GM23248 (cell line): ENCODE measurements at regions not wholly inside any gene's neighbourhood (a gene's known extent, or its start where the extent isn't known, plus 50 kb on each side); places are given as distances from the start of the nearest gene placed in this dataset.

Experiments used
- DNase-seq: peaks from one replicate; pipeline ENCODE4 v3.0.0-alpha.2; 2015
- H2AFZ ChIP-seq: fragments of 200-600 bp; sonication (generic); 2 replicates; pipeline ENCODE4 v1.6.1; 2016; ENCODE audit warnings: antibody characterized with exemption
- H3F3A ChIP-seq: fragments of 200-600 bp; sonication (generic); 2 replicates; pipeline ENCODE4 v1.6.1; 2016; ENCODE audit warnings: mild to moderate bottlenecking, antibody characterized with exemption, mixed run types; ENCODE audit not compliant: insufficient read depth
- H3K27ac ChIP-seq: fragments of 200-600 bp; sonication (generic); 2 replicates; pipeline ENCODE4 v1.5.1; 2016; ENCODE audit warnings: mild to moderate bottlenecking
- H3K27me3 ChIP-seq: fragments of 200-600 bp; sonication (generic); replicated peaks from 2 replicates; pipeline ENCODE4 v1.6.1; 2016; ENCODE audit warnings: mild to moderate bottlenecking; ENCODE audit not compliant: insufficient read depth
- H3K36me3 ChIP-seq: fragments of 200-600 bp; sonication (generic); 2 replicates; pipeline ENCODE4 v1.6.1; 2016; ENCODE audit warnings: low read depth, mild to moderate bottlenecking
- H3K4me1 ChIP-seq: fragments of 200-600 bp; sonication (generic); 2 replicates; pipeline ENCODE4 v1.6.1; 2016; ENCODE audit warnings: mild to moderate bottlenecking; ENCODE audit not compliant: insufficient read depth
- H3K4me2 ChIP-seq: fragments of 200-600 bp; sonication (generic); one replicate; pipeline ENCODE4 v1.6.1; 2016; ENCODE audit warnings: mild to moderate bottlenecking; ENCODE audit not compliant: unreplicated experiment
- H3K4me3 ChIP-seq: fragments of 200-600 bp; sonication (generic); 2 replicates; pipeline ENCODE4 v1.5.1; 2016; ENCODE audit warnings: mild to moderate bottlenecking
- H3K79me2 ChIP-seq: fragments of 200-600 bp; sonication (generic); 2 replicates; pipeline ENCODE4 v1.6.1; 2016; ENCODE audit warnings: mild to moderate bottlenecking; ENCODE audit not compliant: insufficient read depth
- H3K9ac ChIP-seq: fragments of 200-600 bp; sonication (generic); 2 replicates; pipeline ENCODE4 v1.6.1; 2016; ENCODE audit warnings: mild to moderate bottlenecking
- H3K9me2 ChIP-seq: fragments of 200-600 bp; sonication (generic); 2 replicates; pipeline ENCODE4 v1.6.1; 2016; ENCODE audit warnings: mixed run types, mild to moderate bottlenecking, moderate library complexity; ENCODE audit not compliant: insufficient read depth
- H3K9me3 ChIP-seq: fragments of 200-600 bp; sonication (generic); one replicate; pipeline ENCODE4 v1.6.1; 2017; ENCODE audit warnings: low read depth
- H4K20me1 ChIP-seq: fragments of 200-600 bp; sonication (generic); 2 replicates; pipeline ENCODE4 v1.6.0; 2016; ENCODE audit not compliant: insufficient read depth
- EZH2 ChIP-seq: fragments of 200-600 bp; sonication (generic); IDR thresholded peaks from 2 replicates; pipeline ENCODE4 v1.6.1; 2018; ENCODE audit warnings: antibody characterized with exemption, mild to moderate bottlenecking; ENCODE audit not compliant: insufficient read depth, poor library complexity, severe bottlenecking
- EZH2phosphoT487 ChIP-seq: fragments of 200-600 bp; sonication (generic); IDR thresholded peaks from 2 replicates; pipeline ENCODE4 v1.6.1; 2018; ENCODE audit warnings: antibody characterized with exemption, moderate library complexity, mild to moderate bottlenecking, low read depth; ENCODE audit not compliant: insufficient read depth
- WGBS, 2 experiments: methylation state at CpG; one replicate each; pipeline ENCODE4 v1.1.6; 2015 to 2017; ENCODE audit warnings: low lambda C conversion rate in 2 of 2, low coverage in 1 of 2; ENCODE audit errors: missing lambda C conversion rate in 2 of 2; 5-methylcytosine and 5-hydroxymethylcytosine counted together
- in situ Hi-C: fragments of 300-500 bp; cut with MboI; formaldehyde crosslinking; loops from 2 replicates; pipeline ENCODE4 v1.15.0; 2020

- H3F3A ChIP-seq, result no peaks in the 10 kb centered on the region
- WGBS, 2 experiments, result 68 to 78% methylated on average over 3 of the region's 3 CpGs
- no peaks in the 10 kb centered on the region for H4K20me1 ChIP-seq
- no peak overlapping the region for H3K9ac ChIP-seq
- H3K4me3 ChIP-seq, result no peak overlapping the region
- DNase-seq, result no peak
- in situ Hi-C loops, result no loop called here
- no peaks in the 10 kb centered on the region for H3K27me3 ChIP-seq
- H3K27ac ChIP-seq, result no peak overlapping the region
- H3K9me2 ChIP-seq, result no peaks in the 10 kb centered on the region
- no peaks in the 10 kb centered on the region for H3K9me3 ChIP-seq
- H3K36me3 ChIP-seq, result no peaks in the 10 kb centered on the region
- H3K79me2 ChIP-seq, result no peaks in the 10 kb centered on the region
- H3K4me2 ChIP-seq, result no peak overlapping the region
- H2AFZ ChIP-seq, result no peak overlapping the region
- TF ChIP-seq EZH2phosphoT487 (no peak), EZH2 (no peak)
- H3K4me1 ChIP-seq, result no peaks in the 10 kb centered on the region
Measured at GRCh38 chr3:107438671-107439070, 61.4 kb downstream of the CCDC54 start.

- peak; percentile 17 for DNase-seq
- Histone ChIP-seq H3K36me3 (no peaks in the 10 kb centered on the region), H3K9me2 (no peaks in the 10 kb centered on the region), H3K27me3 (no peaks in the 10 kb centered on the region), H3F3A (no peaks in the 10 kb centered on the region), H3K4me3 (no peak overlapping the region), H3K4me2 (no peak overlapping the region), H3K9me3 (peaks cover 3% of the 10 kb centered on the region), H3K4me1 (no peaks in the 10 kb centered on the region), H4K20me1 (no peaks in the 10 kb centered on the region), H3K79me2 (no peaks in the 10 kb centered on the region), H3K9ac (no peak overlapping the region), H2AFZ (no peak overlapping the region), H3K27ac (no peak overlapping the region)
- WGBS, 2 experiments, result 61 to 67% methylated on average over 6 of the region's 6 CpGs
- in situ Hi-C loops, result no loop called here
- TF ChIP-seq EZH2phosphoT487 (no peak), EZH2 (no peak)
Measured at GRCh38 chr3:107441617-107442016, 64.4 kb downstream of the CCDC54 start.

GRCh38 chr3:107443461-107443860, 66.2 kb downstream of the CCDC54 start:
- Histone ChIP-seq H3K9me2 (no peaks in the 10 kb centered on the region), H3K4me1 (no peaks in the 10 kb centered on the region), H3F3A (no peaks in the 10 kb centered on the region), H2AFZ (no peak overlapping the region), H3K27me3 (no peaks in the 10 kb centered on the region), H3K4me2 (no peak overlapping the region), H4K20me1 (no peaks in the 10 kb centered on the region), H3K27ac (no peak overlapping the region), H3K79me2 (no peaks in the 10 kb centered on the region), H3K36me3 (no peaks in the 10 kb centered on the region), H3K4me3 (no peak overlapping the region), H3K9ac (no peak overlapping the region), H3K9me3 (peaks cover 3% of the 10 kb centered on the region)
- WGBS, 2 experiments, result 26 to 30% methylated on average over 2 of the region's 2 CpGs
- in situ Hi-C loops, result no loop called here
- no peak for TF ChIP-seq EZH2
- no peak for TF ChIP-seq EZH2phosphoT487
- DNase-seq, result no peak

GRCh38 chr3:107446706-107447105, 69.5 kb downstream of the CCDC54 start:
- no peak for DNase-seq
- Histone ChIP-seq H3K79me2 (no peaks in the 10 kb centered on the region), H3K4me3 (no peak overlapping the region), H3K4me1 (no peaks in the 10 kb centered on the region), H3K9me3 (peaks cover 3% of the 10 kb centered on the region), H3K9ac (no peak overlapping the region), H3K27ac (no peak overlapping the region), H2AFZ (no peak overlapping the region), H4K20me1 (no peaks in the 10 kb centered on the region), H3K9me2 (no peaks in the 10 kb centered on the region), H3K36me3 (no peaks in the 10 kb centered on the region), H3F3A (no peaks in the 10 kb centered on the region), H3K4me2 (no peak overlapping the region), H3K27me3 (no peaks in the 10 kb centered on the region)
- 38 to 44% methylated on average over 1 of the region's 1 CpG for WGBS, 2 experiments
- in situ Hi-C loops, result no loop called here
- no peak for TF ChIP-seq EZH2
- TF ChIP-seq EZH2phosphoT487, result no peak
